Stimulated activated CD4-positive, alpha-beta T cell treated with anti-CD3 and anti-CD28 coated beads, Interleukin-12 subunit alpha, Interleukin-12 subunit beta, amount 100 ng/mL, for 48 hours (primary cell): ENCODE measurements at regions not wholly inside any gene's neighbourhood (a gene's known extent, or its start where the extent isn't known, plus 50 kb on each side); places are given as distances from the start of the nearest gene placed in this dataset.
"Not testable (repeated sequence)": the region's sequence is repeated elsewhere in the genome, so short reads cannot be mapped to it uniquely, and the experiment has no call there.

ENCODE experiments used
- DNase-seq, 3 donors: peaks; one replicate each; pipeline ENCODE4 v3.0.0-alpha.2; 2020; ENCODE audit warnings: low read depth in 2 of 3, low spot score in 1 of 3

DNA sequence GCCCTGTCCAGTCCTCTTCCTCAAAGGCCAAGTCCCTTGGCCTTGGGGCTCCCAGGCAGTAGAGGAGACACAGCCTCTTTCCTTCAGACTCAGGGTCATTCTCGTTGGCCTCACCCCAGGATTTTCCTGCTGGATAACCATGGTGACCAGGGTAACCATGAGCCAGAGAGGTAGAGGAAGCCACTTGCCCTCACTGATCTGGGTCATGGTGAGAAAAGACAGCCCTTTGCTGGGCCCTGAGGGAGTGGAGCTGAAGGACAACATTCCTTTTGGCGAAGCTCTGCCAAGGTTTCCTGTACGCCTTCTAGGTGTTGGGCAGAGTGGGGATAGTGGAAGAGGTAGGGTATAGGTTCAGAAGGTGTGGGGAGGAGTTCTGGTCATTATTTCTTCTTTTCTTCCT is 53.1 kb upstream of the WNT4 start:
- DNase-seq, result no peak

DNA sequence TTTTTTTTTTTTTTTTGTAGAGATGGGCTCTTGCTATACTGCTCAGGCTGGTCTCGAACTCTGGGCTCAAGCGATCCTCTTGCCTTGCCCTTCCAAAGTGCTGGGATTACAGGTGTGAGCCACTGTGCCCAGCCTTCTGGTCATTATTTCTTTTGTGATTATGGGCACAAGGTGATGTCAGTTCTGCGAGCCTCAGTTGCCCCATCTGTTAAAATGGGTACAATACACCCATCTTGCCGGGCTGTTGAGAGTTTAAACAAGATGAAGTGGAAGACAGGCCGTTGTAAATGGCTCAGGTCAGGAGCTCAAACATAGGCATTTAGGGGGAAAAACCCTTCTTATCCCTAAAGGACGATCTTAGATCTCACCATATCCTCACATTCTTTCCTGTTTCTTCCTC is 53.7 kb upstream of the WNT4 start:
- no peak for DNase-seq

DNA sequence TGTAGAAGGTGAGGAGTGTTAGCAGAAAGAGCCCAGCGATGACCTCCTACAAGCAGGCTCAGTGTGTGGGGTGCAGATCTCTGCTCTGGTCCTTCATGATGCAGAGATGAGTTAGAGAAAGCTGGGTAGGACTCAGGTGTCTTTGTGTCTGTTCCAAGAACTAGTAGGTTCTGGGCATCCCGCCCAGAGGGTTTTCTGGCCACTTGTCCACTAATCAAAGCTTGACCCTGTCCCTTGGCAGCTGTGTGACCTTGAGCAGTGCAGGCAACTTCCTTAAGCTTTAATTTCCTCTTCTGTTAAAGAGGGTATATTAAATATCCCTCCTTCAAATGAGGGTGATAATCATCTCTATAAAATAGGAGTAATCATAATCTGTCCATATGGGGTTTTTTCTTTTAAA is 54.7 kb upstream of the WNT4 start:
- no peak for DNase-seq

GRCh38 chr1:22201023-22201422 is 58.1 kb upstream of the WNT4 start:
- DNase-seq, result no peak

DNA sequence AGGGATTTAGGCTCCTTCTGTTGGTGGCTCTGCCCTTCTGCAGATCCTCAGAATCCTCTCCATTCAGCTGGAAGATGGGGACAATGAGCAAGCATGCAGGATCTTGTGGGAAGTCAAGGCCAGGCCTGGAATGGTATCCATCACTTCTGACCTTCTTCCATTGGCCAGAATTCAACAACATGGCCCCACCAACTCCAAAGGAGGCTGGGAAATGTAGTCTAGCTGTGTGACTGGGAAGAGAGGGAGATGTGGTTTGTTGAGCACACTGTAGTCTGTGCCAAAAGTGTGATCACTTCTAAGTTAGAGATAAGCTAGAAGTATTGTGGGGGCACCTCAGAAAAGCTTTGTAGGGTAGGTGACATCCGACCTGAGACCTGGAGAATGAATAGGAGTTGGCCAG is 60.4 kb upstream of the WNT4 start:
- no peak for DNase-seq

- no peak for DNase-seq
These were observed 61.4 kb upstream of the WNT4 start for GRCh38 chr1:22204057-22204840.

GRCh38 chr1:22204989-22205913 is 62.4 kb upstream of the WNT4 start:
- no peak for DNase-seq

GRCh38 chr1:22206551-22207125 is 63.7 kb upstream of the WNT4 start:
- no peak for DNase-seq

DNA sequence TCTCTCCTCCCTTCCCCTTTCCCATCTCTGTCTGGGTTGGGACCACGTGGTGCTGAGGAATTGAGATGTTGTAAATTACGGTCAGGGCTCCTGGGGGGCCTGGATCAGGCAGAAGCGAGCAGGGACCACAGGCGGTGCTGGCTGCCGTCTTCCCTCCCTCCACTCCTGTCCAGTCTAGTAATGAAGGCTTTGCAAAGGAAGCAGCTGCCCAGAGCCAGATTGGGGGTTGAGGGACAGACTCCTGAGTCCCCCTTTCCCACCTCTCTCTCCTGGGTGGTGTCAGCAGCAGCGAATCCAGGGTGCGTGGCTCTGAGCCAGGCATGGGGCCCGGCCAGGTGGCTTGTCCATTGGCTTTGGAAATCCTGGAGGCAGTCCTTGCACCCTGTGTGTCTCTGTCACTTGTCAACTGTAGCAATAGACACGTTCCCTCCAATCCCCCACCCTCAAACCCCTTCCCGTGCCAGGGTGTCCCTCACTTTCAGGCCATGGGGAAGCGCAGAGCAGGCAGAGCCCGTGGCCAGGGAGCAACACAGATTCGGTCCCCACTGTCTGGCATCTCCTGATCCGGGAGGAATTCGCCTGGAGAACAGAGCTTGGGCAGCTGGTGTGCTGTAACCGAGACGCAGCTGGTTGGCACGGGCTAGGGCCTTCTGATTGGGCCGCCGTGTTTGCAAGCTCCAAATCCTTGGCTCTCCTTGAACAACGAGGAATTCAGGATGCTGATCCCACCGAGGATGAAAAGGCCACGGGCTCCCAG is 64.8 kb upstream of the WNT4 start:
- DNase-seq, result no peak

DNA sequence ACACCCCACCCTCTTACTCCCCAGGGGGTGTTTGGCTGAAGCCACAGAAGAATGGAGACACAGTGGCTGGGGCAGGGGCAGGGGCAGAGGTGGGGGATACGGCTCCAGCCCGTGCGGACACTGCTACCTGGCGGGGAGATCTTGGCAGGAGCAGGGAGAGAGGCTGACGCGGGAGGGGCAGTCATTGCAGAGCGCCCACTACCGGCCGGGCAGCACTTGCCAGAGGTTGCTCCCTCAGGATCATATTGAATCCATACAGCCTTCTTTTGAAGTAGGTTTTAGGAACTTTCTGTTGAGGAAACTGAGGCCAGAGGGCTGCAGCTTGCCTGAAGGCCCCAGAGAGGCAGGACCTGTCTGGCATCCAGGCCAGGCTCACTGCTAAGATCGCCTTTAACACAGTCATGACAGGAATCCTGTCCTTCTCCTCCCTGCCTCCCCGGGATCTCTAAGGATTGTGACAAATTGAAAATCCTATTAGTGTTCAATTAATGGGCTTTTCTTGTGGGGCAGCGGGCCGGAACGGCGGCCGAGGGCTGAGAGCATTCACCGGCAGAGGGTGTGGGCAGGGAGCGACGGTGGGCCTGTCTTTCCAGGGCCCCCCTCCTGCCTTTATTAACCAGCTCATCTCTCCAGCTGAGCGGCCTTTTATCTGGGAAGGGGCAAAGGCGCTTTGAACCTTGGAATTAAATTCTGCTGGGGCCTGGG is 65.5 kb upstream of the WNT4 start:
- no peak for DNase-seq

DNA sequence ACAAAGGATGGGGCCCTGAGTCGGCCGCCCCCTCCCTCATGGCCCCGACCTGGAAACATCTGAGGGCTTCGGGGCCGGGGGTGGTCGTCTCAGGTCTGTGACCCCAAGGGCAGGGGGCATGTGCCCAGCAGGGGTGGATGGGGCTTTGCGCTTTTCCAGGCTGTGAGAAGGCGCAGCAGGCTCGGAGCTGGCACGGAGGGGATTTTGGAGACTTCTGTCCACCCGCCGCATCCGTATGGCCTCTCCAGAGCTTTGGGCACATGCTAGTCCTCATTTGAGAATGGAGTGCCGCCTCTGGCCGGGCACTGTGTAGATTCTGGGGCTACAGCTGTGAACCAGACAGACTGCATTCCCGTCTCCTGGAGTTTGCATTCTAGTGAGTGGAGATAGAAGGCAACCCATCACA is 66.1 kb upstream of the WNT4 start:
- no peak for DNase-seq

DNA sequence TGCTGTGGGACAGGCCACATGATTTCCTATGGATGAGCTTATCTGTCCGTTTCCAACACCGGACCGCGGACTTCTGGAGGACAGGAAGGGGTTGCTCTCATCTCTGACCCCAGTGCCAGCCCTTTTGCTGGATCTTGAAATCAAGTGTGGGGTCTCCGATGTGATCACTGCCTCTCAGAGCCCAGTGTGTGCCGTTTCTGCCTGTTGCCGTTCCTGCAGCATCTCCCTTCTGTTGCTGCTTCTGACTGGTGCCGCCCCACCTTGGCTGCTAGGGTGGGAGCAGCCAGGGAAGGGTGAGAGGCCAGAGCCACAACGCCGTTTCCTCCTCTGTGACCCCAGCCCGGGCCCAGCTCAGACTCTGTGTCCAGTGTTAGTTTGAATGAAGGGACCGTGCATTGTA is 67.3 kb upstream of the WNT4 start:
- no peak for DNase-seq

DNA sequence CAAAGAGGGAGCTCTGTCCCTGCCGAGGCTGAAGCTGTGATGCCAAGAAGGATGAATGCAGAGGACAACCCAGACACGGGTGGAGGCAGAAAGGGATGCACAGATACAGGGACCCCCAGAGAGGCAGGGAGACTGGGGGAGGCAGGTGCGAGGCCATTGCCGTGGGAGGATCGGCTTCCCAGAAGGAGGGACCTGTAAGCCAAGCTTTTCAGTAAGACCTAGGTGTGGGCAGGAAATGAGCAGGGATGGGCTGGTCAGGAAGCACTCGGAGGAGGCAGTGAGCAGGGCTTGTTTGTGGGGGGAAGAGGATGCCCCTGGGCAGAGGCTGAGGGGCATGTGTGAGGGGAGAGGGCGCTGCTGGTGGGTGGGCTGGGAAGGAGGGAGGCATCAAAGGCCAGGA is 67.7 kb upstream of the WNT4 start:
- DNase-seq, result no peak

- DNase-seq, result not testable (repeated sequence)
These were observed 68.6 kb upstream of the WNT4 start for GRCh38 chr1:22211459-22211858.

- DNase-seq, result no peak
These were observed 69.7 kb upstream of the WNT4 start for GRCh38 chr1:22212400-22213233.

DNA sequence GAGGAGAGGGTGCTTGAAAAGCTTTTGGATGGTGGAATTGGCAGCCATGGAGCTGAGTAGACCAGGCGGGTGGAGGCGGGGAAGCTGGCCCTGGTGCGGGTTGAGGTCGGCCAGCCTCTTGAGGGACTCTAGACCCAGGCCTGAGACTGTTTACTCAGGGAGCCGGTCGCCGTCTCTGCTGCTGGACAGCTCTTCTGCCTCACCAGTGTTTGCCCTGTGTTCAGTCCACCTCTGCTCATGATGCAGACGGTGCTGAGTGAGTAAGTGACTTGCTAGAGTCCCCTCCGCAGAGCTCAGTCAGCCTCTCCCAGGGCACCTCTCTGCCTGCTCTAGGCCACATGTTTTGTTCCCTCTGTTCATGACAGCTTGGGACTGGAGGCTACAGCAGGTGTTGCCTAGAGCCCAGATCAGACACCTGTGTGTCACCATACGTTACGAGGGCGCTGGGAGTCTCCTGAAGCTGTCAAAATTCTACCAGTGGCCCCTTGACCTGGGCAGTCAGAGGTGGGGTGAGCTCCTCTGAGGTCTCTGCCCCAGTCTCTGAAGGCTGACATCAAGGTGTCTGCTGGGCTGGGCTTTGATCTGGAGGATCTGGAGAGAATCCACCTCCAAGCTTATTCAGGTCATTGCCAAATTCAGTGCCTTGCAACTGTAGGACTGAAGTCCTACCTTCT is 73.5 kb upstream of the WNT4 start:
- DNase-seq, result no peak

- DNase-seq, result no peak
These were observed 74.1 kb upstream of the WNT4 start for GRCh38 chr1:22216966-22217365.

DNA sequence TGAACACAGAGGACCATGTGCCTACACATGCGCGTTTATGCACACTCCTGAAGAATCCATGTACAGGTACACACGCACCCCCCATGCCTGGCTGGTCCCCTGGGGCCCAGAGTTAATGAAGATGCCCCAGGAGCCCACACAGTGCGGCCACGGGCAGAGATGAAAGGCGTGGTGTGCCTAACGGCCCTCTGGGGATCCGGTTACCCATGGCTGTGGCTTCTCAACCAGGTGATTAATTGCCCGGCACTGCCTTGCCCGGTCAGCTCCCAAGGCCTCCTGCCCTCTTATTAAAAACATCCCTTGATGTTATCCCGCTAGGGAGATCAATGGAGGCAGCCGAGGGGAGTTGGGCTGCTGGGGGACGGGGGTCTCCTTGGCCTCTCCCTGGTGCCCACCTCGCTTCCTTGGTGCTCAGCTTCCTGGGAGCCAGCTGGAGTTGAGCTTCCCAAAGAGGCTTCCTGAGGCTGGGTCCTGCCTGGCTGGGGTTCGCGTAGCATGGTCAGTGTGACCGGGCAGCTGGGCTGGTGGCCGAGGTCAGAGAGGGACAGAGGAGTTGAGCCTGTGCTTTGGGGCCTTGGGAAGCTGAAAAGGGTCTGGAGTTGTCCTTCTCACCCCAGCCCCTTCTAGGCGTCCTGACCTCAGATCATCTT is 75.0 kb upstream of the WNT4 start:
- no peak for DNase-seq
